Peyer's patch (tissue), 4 donors: ENCODE measurements at regions not wholly inside any gene's neighbourhood (a gene's known extent, or its start where the extent isn't known, plus 50 kb on each side); places are given as distances from the start of the nearest gene placed in this dataset.
A peak's percentile ranks its signal among the peaks of the same experiment; 100 is the strongest.
"Not testable (repeated sequence)": the region's sequence is repeated elsewhere in the genome, so short reads cannot be mapped to it uniquely, and the experiment has no call there.

Source experiments
- DNase-seq, 3 donors: peaks; one replicate each; pipeline ENCODE4 v3.0.0-alpha.2; 2017 to 2019
- H3K27ac ChIP-seq, 4 donors: fragments of 200-600 bp; sonication (generic); one replicate each; pipeline ENCODE4 v1.5.1; 2016 to 2019
- H3K27me3 ChIP-seq, 2 donors: fragments of 200-600 bp; sonication (generic); one replicate each; pipeline ENCODE4 v1.5.1; 2019
- H3K36me3 ChIP-seq, 3 donors: fragments of 200-600 bp; sonication (generic); one replicate each; pipeline ENCODE4 v1.5.1; 2016 to 2019
- H3K4me1 ChIP-seq, 4 donors: fragments of 200-600 bp; sonication (generic); one replicate each; pipeline ENCODE4 v1.5.1; 2016 to 2019
- H3K4me3 ChIP-seq, 4 donors: fragments of 200-600 bp; sonication (generic); 1 replicate in 3 of 4; 2 replicates in 1 of 4; pipeline ENCODE4 v1.5.1; 2016 to 2019; ENCODE audit warnings: mild to moderate bottlenecking in 1 of 4
- H3K9me3 ChIP-seq, 4 donors: fragments of 200-600 bp; sonication (generic); one replicate each; pipeline ENCODE4 v1.5.1; 2016 to 2019; ENCODE audit warnings: mild to moderate bottlenecking in 1 of 4
- POLR2A ChIP-seq, 2 donors: fragments of 450-650 bp; IDR thresholded peaks; one replicate each; pipeline ENCODE4 v1.5.1; 2017; ENCODE audit warnings: antibody characterized with exemption in 2 of 2, mild to moderate bottlenecking in 2 of 2, moderate library complexity in 2 of 2
- TF ChIP-seq, protein P1 (sequence below), 6 experiments: fragments of 450-650 bp in 4 of 6; fragments of 200-600 bp in 2 of 6; sonication (generic) in 1 of 6; IDR thresholded peaks; one replicate each; pipeline ENCODE4 v1.5.1; 2017 to 2019; ENCODE audit warnings: antibody characterized with exemption in 6 of 6, mild to moderate bottlenecking in 3 of 6, moderate library complexity in 1 of 6

DNA sequence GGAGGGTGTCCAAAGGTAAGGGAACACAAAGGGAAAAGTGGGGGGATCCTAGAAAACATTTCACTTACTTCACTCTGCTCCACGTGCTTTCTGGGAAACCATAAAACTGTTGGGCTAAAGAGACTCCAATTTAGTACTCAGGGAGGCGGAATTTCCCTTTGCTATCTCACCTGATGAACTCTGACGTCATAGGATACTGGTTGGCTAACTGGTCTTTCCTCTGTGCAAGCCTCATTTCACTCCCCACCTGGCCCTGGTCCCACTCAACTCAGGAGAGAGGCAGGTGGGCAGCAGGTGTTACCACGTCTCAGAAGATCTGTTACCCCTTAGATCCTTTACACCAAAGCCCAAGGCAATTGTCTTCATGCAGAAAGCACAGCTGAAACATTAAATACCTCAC lies 51.8 kb upstream of the PMAIP1 start:
- no peak for DNase-seq
- Histone ChIP-seq H3K4me1 (peaks cover 0 to 8% (median 4%) of the 10 kb centered on the region in 4 donors), H3K9me3 (no peaks in the 10 kb centered on the region), H3K27ac (no peak overlapping the region), H3K27me3 (no peaks in the 10 kb centered on the region), H3K36me3 (no peaks in the 10 kb centered on the region), H3K4me3 (no peak overlapping the region)
- TF ChIP-seq, protein P1, sequence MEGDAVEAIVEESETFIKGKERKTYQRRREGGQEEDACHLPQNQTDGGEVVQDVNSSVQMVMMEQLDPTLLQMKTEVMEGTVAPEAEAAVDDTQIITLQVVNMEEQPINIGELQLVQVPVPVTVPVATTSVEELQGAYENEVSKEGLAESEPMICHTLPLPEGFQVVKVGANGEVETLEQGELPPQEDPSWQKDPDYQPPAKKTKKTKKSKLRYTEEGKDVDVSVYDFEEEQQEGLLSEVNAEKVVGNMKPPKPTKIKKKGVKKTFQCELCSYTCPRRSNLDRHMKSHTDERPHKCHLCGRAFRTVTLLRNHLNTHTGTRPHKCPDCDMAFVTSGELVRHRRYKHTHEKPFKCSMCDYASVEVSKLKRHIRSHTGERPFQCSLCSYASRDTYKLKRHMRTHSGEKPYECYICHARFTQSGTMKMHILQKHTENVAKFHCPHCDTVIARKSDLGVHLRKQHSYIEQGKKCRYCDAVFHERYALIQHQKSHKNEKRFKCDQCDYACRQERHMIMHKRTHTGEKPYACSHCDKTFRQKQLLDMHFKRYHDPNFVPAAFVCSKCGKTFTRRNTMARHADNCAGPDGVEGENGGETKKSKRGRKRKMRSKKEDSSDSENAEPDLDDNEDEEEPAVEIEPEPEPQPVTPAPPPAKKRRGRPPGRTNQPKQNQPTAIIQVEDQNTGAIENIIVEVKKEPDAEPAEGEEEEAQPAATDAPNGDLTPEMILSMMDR (IDR thresholded peaks at IDR 0.05) = no peak
- TF ChIP-seq POLR2A (IDR thresholded peaks at IDR 0.05) = no peak

DNA sequence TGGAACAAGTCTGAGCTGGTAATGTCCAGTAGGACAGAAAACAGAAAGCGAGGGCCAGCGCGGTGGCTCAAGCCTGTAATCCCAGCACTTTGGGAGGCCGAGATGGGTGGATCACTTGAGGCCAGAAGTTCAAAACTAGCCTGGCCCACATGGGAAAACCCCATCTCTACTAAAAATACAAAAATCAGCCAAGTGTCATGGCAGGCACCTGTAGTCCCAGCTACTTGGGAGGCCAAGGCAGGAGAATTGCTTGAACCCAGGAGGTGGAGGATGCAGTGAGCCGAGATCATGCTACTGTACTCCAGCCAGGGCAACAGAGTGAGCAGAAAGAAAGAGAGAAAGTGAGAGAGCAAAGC lies 52.3 kb upstream of the PMAIP1 start:
- not testable (repeated sequence) for H3K27me3 ChIP-seq, H3K4me3 ChIP-seq, H3K27ac ChIP-seq, H3K36me3 ChIP-seq, H3K4me1 ChIP-seq, H3K9me3 ChIP-seq, DNase-seq

DNA sequence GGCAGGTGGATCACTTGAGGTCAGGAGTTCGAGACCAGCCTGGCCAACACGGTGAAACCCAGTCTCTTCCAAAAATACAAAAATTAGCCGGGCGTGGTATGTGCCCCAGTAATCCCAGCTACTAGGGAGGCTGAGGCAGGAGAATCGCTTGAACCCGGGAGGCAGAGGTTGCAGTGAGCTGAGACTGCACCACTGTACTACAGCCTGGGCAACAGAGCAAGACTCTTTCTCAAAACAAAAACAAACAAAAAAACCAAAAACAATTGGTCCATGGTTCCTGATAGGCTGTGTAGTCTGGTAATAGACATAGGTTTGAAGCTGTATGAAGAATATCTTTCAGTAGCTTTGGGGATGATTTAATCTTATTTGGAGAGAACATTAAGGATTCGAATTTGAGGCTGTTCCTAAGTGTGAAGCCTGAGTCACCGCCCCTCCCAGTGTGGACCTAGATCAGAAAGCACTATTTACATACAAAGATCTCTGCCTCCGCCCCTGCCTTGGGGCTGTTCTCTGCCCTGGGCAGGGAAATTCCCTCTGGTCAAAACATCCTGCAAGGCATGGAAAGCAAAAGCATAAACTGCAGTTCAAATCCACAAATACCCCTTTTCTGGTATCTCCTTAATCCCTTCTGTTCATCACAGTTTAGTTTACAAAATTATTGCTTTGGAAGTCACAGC lies 52.8 kb upstream of the PMAIP1 start:
- no peak for TF ChIP-seq POLR2A (IDR thresholded peaks at IDR 0.05)
- TF ChIP-seq, protein P1 (IDR thresholded peaks at IDR 0.05) = no peak
- Histone ChIP-seq H3K4me3 (no peak overlapping the region), H3K4me1 (peaks cover 0 to 8% (median 4%) of the 10 kb centered on the region in 4 donors), H3K36me3 (no peaks in the 10 kb centered on the region), H3K9me3 (no peaks in the 10 kb centered on the region), H3K27ac (no peak overlapping the region), H3K27me3 (no peaks in the 10 kb centered on the region)
- DNase-seq = peak; percentile 50 to 87 (median 64)

DNA sequence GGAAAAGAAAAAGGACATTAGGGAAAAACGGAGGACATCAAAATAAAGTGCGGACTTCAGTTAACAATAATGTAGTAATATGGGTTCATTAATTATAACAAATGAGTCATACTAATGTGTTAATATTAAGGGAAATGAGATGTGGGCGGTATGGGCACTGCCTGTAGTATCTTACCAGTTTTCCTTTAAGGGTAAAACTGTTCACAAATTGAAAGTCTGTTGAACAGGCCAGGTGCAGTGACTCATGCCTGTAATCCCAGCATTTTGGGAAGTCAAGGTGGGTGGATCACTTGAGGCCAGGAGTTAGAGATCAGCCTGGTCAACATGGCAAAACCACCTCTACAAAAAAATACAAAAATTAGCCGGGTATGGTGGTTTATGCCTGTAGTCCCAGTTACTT lies 56.8 kb upstream of the PMAIP1 start:
- TF ChIP-seq POLR2A (IDR thresholded peaks at IDR 0.05) = no peak
- TF ChIP-seq, protein P1 (IDR thresholded peaks at IDR 0.05) = no peak
- H3K4me3 ChIP-seq = no peak overlapping the region
- no peak overlapping the region for H3K27ac ChIP-seq
- no peak for DNase-seq
- no peaks in the 10 kb centered on the region for H3K9me3 ChIP-seq
- peaks cover 0 to 8% (median 4%) of the 10 kb centered on the region in 4 donors for H3K4me1 ChIP-seq
- H3K36me3 ChIP-seq = no peaks in the 10 kb centered on the region
- H3K27me3 ChIP-seq = no peaks in the 10 kb centered on the region

DNA sequence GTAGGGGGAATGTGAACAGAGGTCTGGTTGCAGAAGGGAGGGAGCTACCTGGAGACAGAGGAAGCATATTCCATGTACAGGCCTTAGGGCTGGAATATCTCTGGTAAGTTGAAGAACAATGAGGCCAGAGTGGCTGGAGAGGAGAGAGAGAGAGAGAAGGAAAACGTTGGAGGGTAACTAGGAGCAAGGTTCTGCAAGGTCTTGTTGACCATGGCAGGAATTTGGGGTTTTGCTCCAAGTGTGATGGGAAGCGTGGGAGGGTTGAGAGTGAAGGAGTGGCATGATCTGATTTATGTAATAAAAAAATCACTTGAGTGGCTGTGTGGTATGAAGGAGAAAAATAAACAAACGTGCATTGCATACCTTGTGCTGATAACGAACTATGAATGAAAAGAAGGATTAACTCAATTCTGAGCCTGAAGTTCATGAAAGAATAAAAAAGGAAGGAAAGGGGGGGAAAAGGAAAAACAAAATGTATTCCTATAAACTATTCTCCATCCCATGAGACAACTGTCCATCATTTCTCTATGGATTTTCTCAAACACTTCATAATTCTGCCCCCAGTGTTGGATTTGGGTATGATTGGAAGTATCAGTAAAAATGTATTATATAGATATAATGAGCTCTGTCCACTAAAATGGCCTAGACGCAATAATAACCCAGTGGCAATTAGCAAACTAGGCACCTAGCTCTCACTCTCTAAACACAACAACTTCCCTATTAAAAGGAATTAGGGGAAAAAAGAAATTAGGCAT lies 59.7 kb upstream of the PMAIP1 start:
- Histone ChIP-seq H3K27ac (no peak overlapping the region), H3K4me1 (no peaks in the 10 kb centered on the region), H3K36me3 (no peaks in the 10 kb centered on the region), H3K4me3 (no peak overlapping the region), H3K27me3 (no peaks in the 10 kb centered on the region), H3K9me3 (no peaks in the 10 kb centered on the region)
- TF ChIP-seq POLR2A (IDR thresholded peaks at IDR 0.05) = no peak
- TF ChIP-seq, protein P1 (IDR thresholded peaks at IDR 0.05) = no peak
- DNase-seq = no peak

DNA sequence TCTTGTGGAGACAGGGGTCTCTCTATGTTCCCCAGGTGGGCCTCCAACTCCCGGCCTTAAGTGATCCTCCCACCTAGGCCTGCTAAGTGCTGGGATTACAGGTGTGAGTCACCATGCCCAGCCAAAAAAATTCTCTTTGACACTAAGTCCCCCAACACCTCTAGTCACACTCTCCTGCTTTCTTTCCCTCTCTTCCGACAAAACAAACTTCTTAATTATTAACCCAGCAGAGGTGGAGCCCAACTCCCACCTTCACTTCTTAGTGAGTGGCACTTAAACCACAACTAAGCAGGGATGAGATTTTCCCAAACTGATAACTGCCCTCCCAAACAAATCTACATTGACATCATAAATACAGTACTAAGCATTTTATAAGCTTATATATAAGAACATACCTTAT lies 60.5 kb upstream of the PMAIP1 start:
- no peak for DNase-seq
- no peaks in the 10 kb centered on the region for H3K9me3 ChIP-seq
- H3K27ac ChIP-seq = no peak overlapping the region
- TF ChIP-seq POLR2A (IDR thresholded peaks at IDR 0.05) = no peak
- TF ChIP-seq, protein P1 (IDR thresholded peaks at IDR 0.05) = no peak
- H3K27me3 ChIP-seq = no peaks in the 10 kb centered on the region
- no peaks in the 10 kb centered on the region for H3K36me3 ChIP-seq
- no peaks in the 10 kb centered on the region for H3K4me1 ChIP-seq
- H3K4me3 ChIP-seq = no peak overlapping the region
